ENCODE measurements at regions not wholly inside any gene's neighbourhood (a gene's known extent, or its start where the extent isn't known, plus 50 kb on each side); places are given as distances from the start of the nearest gene placed in this dataset.

DNA sequence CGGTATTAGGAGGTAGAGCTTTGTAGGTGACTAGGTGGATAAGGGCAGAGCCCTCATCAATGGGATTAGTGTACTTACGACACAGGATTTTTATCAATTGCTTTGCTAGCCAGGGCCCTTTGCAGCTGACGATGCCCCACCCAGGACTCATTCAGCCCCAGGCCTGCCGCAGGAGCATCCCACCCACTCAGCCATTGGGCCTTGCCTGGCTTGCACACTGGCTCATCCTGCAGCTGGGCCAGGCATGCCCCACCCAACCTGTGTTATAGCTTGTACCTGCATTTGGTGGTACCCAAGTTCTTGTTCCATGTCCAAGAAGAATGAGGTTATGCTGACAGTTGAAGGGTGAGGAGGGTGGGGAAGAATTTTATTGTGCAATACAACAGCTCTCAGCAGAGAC is 317.5 kb downstream of the PPARGC1A start:
- DNase-seq (ENCODE audit: insufficient read length, low spot score) (no peak), FAIRE-seq (no peak)
- TF ChIP-seq POLR2AphosphoS5 (IDR thresholded peaks at IDR 0.05; ENCODE audit: low read depth, low read length) (no peak), SPI1 (IDR thresholded peaks at IDR 0.05; ENCODE audit: low read depth, low read length) (no peak), POLR2A (IDR thresholded peaks at IDR 0.05; ENCODE audit: low read depth, low read length) (no peak), TAF1 (IDR thresholded peaks at IDR 0.05; ENCODE audit: low read depth, low read length) (no peak), POU2F2 (IDR thresholded peaks at IDR 0.05; ENCODE audit: low read depth, low read length) (no peak), PAX5 (IDR thresholded peaks at IDR 0.05; ENCODE audit: insufficient read depth, low read length, severe bottlenecking) (no peak)

DNA sequence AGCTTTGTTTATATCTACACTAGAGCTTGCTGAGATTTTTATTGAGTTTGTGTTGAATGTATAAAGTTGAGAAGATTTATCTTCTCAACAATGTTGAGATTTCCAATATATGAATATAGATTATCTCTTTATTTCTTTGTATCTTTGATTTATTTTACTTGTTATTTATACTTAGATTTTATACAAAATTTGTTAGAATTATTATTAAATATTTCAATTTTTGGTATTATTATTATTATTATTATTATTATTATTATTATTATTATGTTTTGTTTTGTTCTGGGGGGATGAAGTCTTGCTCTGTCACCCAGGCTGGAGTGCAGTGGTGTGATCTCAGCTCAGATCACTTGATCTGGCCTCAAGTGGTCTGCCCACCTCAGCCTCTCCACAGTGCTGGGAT is 322.5 kb downstream of the PPARGC1A start:
- TF ChIP-seq POU2F2 (IDR thresholded peaks at IDR 0.05; ENCODE audit: low read depth, low read length) (no peak), POLR2AphosphoS5 (IDR thresholded peaks at IDR 0.05; ENCODE audit: low read depth, low read length) (no peak), TAF1 (IDR thresholded peaks at IDR 0.05; ENCODE audit: low read depth, low read length) (no peak), POLR2A (IDR thresholded peaks at IDR 0.05; ENCODE audit: low read depth, low read length) (no peak), PAX5 (IDR thresholded peaks at IDR 0.05; ENCODE audit: insufficient read depth, low read length, severe bottlenecking) (no peak), SPI1 (IDR thresholded peaks at IDR 0.05; ENCODE audit: low read depth, low read length) (no peak)
- DNase-seq (ENCODE audit: insufficient read length, low spot score): no peak
- no peak for FAIRE-seq

DNA sequence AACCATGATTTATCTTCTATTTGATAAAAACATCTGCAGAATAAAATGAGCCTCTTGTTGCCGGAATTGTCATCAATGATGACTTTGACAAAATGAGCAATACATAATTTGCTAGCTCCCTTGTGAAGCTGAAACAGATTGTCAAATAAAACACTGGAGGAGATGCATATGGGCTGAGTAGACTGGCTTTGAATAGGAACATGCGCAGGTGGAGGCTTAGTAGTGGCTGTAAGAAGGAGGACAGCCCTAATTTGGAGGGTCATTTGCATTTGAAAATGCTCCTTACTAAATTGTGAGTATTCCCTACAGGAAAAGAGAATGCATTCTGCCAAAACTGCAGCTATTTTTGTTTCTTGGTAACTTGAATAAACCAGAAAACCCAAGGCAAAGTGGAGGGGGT is 329.1 kb downstream of the PPARGC1A start:
- FAIRE-seq (no peak), DNase-seq (ENCODE audit: insufficient read length, low spot score) (no peak)
- TF ChIP-seq POLR2AphosphoS5 (IDR thresholded peaks at IDR 0.05; ENCODE audit: low read depth, low read length) (no peak), SPI1 (IDR thresholded peaks at IDR 0.05; ENCODE audit: low read depth, low read length) (no peak), PAX5 (IDR thresholded peaks at IDR 0.05; ENCODE audit: insufficient read depth, low read length, severe bottlenecking) (no peak)

DNA sequence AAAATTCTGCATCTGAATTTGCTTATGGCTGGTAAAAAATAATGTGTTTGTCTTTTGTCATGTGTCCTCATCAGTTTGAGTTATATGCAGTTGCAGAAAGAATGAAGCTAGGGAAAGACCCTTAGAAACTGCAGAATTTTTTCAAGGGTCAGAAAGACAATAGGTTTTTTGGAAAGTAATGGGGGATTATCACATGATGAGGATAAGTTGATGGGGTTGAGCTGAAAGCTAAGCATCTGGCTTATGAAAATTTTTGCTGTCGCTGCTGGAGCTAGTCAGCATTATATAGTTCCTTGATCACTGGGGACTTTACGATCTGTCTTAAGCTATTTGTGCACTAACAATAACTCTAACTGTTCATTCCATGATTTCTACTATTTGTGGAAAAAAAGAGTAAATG is 331.7 kb downstream of the PPARGC1A start:
- no peak for TF ChIP-seq POLR2A (IDR thresholded peaks at IDR 0.05; ENCODE audit: low read depth, low read length)
- no peak for TF ChIP-seq SPI1 (IDR thresholded peaks at IDR 0.05; ENCODE audit: low read depth, low read length)
- no peak for TF ChIP-seq PAX5 (IDR thresholded peaks at IDR 0.05; ENCODE audit: insufficient read depth, low read length, severe bottlenecking)
- no peak for TF ChIP-seq POU2F2 (IDR thresholded peaks at IDR 0.05; ENCODE audit: low read depth, low read length)
- TF ChIP-seq POLR2AphosphoS5 (IDR thresholded peaks at IDR 0.05; ENCODE audit: low read depth, low read length): no peak
- TF ChIP-seq TAF1 (IDR thresholded peaks at IDR 0.05; ENCODE audit: low read depth, low read length): no peak
- no peak for DNase-seq (ENCODE audit: insufficient read length, low spot score)
- FAIRE-seq: no peak

DNA sequence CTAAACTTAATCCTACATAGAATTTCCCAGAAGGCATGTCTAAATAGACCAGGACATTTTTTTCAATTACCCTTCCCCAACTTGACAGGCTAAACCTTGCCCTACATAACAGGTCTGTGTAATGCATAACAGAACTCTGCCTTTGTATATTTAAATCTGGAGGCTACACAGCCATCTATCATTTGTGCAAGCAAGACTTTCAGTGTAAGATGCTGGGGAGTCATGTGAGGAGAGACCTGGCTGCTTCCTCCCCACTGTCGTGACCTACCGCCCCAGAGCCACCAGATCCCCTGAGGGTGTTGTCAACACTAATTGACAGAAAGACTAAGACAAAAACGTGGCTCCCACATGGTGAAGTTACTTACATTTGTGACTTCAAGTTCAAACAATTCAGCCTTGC is 342.2 kb downstream of the PPARGC1A start:
- no peak for FAIRE-seq
- TF ChIP-seq POLR2AphosphoS5 (IDR thresholded peaks at IDR 0.05; ENCODE audit: low read depth, low read length) (no peak), TAF1 (IDR thresholded peaks at IDR 0.05; ENCODE audit: low read depth, low read length) (no peak), POU2F2 (IDR thresholded peaks at IDR 0.05; ENCODE audit: low read depth, low read length) (no peak), SPI1 (IDR thresholded peaks at IDR 0.05; ENCODE audit: low read depth, low read length) (no peak), PAX5 (IDR thresholded peaks at IDR 0.05; ENCODE audit: insufficient read depth, low read length, severe bottlenecking) (no peak), POLR2A (IDR thresholded peaks at IDR 0.05; ENCODE audit: low read depth, low read length) (no peak)
- DNase-seq (ENCODE audit: insufficient read length, low spot score): no peak

DNA sequence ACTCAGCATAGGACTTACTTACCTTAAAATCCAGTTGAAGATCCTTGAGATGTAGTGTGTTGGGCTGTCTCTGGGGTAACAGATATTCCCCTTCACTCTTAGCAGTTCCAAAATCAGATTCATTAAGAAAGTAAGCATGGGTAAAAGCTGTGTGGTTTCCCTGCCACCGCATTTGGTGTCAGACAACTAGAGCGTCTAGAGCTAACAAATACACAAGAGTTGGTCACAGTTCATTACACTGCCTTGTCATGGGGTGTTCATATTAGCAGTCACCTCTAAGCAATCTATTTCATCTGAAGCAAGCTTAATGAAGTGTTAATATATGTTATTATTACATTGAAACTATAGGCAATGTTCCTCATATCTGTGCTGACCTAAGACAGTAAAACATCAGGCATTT is 342.8 kb downstream of the PPARGC1A start:
- TF ChIP-seq POU2F2 (IDR thresholded peaks at IDR 0.05; ENCODE audit: low read depth, low read length) (no peak), TAF1 (IDR thresholded peaks at IDR 0.05; ENCODE audit: low read depth, low read length) (no peak), PAX5 (IDR thresholded peaks at IDR 0.05; ENCODE audit: insufficient read depth, low read length, severe bottlenecking) (no peak), POLR2AphosphoS5 (IDR thresholded peaks at IDR 0.05; ENCODE audit: low read depth, low read length) (no peak)
- FAIRE-seq: no peak
- no peak for DNase-seq (ENCODE audit: insufficient read length, low spot score)

DNA sequence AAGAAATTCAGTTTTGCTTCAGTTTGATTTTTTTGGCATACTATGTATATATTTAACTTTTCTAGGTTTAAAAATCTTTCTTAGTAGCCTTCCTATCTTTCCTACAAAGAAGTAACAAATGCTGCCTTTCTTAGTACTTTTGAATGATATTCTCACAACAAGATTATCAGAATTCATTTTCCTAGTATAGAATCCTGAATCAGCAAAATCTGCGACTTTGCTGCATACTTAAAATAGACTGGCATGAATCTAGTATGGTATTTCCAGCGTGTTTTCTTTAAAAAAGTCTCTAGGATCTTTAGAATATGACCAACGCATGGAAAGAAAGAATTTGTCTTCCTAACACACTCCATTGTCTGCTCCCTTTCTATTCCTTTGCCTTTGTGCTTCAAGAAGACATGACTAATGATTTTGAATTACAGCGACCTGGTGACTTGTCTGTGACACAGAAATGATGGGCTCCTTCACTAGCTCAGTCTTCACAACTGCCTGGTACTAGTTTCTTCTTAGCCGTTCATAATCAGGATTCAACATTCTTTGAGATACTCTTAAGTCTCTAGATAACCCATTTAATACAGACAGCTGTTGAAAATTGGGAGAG is 349.8 kb downstream of the PPARGC1A start:
- FAIRE-seq (no peak), DNase-seq (ENCODE audit: insufficient read length, low spot score) (no peak)
- TF ChIP-seq POLR2AphosphoS5 (IDR thresholded peaks at IDR 0.05; ENCODE audit: low read depth, low read length): no peak
- no peak for TF ChIP-seq TAF1 (IDR thresholded peaks at IDR 0.05; ENCODE audit: low read depth, low read length)
- TF ChIP-seq POLR2A (IDR thresholded peaks at IDR 0.05; ENCODE audit: low read depth, low read length): no peak
- TF ChIP-seq POU2F2 (IDR thresholded peaks at IDR 0.05; ENCODE audit: low read depth, low read length): no peak
- TF ChIP-seq SPI1 (IDR thresholded peaks at IDR 0.05; ENCODE audit: low read depth, low read length): no peak
- TF ChIP-seq PAX5 (IDR thresholded peaks at IDR 0.05; ENCODE audit: insufficient read depth, low read length, severe bottlenecking): no peak

DNA sequence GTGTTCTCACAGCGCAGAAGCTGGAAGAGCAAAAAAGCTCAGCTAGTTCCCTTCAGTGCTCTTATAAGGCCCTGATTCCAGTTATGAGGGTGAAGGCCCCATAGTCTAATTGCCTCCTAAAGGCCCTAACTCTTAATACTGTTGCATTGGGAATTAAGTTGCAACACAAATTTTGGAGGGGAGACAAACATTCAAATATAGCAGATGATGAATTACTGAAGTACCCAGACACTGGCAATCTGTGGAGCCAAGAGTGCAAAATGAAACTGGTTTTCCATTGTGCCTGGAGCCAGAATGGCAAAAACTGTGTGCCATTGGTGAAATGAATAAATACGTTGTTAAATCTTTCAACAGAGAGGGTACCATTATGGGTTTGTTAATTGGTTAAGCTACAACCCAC is 356.0 kb downstream of the PPARGC1A start:
- DNase-seq (ENCODE audit: insufficient read length, low spot score): no peak
- no peak for FAIRE-seq
- no peak for TF ChIP-seq TAF1 (IDR thresholded peaks at IDR 0.05; ENCODE audit: low read depth, low read length)
- TF ChIP-seq POU2F2 (IDR thresholded peaks at IDR 0.05; ENCODE audit: low read depth, low read length): no peak
- no peak for TF ChIP-seq POLR2A (IDR thresholded peaks at IDR 0.05; ENCODE audit: low read depth, low read length)
- TF ChIP-seq SPI1 (IDR thresholded peaks at IDR 0.05; ENCODE audit: low read depth, low read length): no peak
- TF ChIP-seq PAX5 (IDR thresholded peaks at IDR 0.05; ENCODE audit: insufficient read depth, low read length, severe bottlenecking): no peak

DNA sequence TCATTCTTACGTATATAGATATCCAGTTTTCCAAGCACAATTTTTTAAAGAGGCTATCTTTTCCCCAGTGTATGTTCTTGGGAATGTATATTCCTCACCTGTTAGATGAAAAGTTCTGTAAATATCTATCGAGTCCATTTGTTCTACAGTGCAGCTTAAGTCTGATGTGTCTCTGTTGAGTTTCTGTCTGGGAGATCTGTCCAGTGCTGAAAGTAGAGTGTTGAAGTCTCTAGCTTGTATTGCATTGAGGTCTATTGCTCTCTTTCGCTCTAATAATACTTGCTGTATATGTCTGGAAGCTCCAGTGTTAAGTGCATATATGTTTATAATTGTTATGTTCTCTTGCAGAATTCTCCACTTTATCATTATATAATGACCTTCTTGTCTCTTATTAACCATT is 373.1 kb downstream of the PPARGC1A start:
- no peak for FAIRE-seq
- TF ChIP-seq SPI1 (IDR thresholded peaks at IDR 0.05; ENCODE audit: low read depth, low read length) (no peak), POU2F2 (IDR thresholded peaks at IDR 0.05; ENCODE audit: low read depth, low read length) (no peak), POLR2AphosphoS5 (IDR thresholded peaks at IDR 0.05; ENCODE audit: low read depth, low read length) (no peak), POLR2A (IDR thresholded peaks at IDR 0.05; ENCODE audit: low read depth, low read length) (no peak), PAX5 (IDR thresholded peaks at IDR 0.05; ENCODE audit: insufficient read depth, low read length, severe bottlenecking) (no peak), TAF1 (IDR thresholded peaks at IDR 0.05; ENCODE audit: low read depth, low read length) (no peak)

DNA sequence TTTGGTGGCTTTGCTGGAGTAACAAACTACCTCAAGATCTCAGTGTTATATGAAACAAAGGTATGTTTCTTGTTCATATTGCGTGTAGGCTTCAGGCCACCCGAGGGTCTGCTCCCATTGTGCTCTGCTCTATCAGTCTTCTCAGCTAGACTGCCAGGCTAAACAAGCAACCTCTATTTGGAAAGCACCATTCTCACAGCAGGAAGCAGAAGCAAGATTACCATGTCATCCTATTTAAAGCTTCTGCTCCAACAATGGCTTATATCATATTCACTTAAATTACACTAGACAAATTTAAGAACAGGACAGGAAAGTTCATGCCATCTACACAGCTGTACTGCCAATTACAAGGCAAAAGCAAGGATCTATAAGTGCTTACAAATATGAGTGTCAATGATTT is 385.8 kb downstream of the PPARGC1A start:
- DNase-seq (ENCODE audit: insufficient read length, low spot score) (no peak), FAIRE-seq (no peak)
- TF ChIP-seq TAF1 (IDR thresholded peaks at IDR 0.05; ENCODE audit: low read depth, low read length) (no peak), POU2F2 (IDR thresholded peaks at IDR 0.05; ENCODE audit: low read depth, low read length) (no peak), POLR2A (IDR thresholded peaks at IDR 0.05; ENCODE audit: low read depth, low read length) (no peak), POLR2AphosphoS5 (IDR thresholded peaks at IDR 0.05; ENCODE audit: low read depth, low read length) (no peak), PAX5 (IDR thresholded peaks at IDR 0.05; ENCODE audit: insufficient read depth, low read length, severe bottlenecking) (no peak), SPI1 (IDR thresholded peaks at IDR 0.05; ENCODE audit: low read depth, low read length) (no peak)

More for the DNA sequence above, 373.1 kb downstream of the PPARGC1A start:
- DNase-seq (ENCODE audit: insufficient read length, low spot score): no peak

Measured in GM12891 (cell line).